ENCODE measurements at regions not wholly inside any gene's neighbourhood (a gene's known extent, or its start where the extent isn't known, plus 50 kb on each side); places are given as distances from the start of the nearest gene placed in this dataset.

DNA sequence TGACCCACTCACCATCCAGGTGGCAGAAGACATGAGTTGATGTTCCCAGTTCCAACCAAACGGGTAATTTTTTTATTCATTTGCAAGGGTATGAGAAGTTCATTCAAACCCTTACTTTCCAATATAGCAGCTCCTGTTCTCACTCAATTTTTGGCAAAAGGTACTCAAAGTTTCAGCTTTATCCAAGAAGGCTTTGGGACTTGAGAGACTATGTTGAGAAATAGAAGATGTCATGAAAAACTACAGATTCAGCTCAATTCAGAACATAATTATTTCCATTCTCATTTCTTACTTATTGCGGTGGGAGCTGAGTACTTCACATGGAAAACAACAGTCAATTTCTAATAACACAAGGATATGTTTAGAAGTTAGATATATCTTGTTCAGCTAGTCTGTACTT, 162.3 kb downstream of the FNDC1 start:
- TF ChIP-seq, protein P1, sequence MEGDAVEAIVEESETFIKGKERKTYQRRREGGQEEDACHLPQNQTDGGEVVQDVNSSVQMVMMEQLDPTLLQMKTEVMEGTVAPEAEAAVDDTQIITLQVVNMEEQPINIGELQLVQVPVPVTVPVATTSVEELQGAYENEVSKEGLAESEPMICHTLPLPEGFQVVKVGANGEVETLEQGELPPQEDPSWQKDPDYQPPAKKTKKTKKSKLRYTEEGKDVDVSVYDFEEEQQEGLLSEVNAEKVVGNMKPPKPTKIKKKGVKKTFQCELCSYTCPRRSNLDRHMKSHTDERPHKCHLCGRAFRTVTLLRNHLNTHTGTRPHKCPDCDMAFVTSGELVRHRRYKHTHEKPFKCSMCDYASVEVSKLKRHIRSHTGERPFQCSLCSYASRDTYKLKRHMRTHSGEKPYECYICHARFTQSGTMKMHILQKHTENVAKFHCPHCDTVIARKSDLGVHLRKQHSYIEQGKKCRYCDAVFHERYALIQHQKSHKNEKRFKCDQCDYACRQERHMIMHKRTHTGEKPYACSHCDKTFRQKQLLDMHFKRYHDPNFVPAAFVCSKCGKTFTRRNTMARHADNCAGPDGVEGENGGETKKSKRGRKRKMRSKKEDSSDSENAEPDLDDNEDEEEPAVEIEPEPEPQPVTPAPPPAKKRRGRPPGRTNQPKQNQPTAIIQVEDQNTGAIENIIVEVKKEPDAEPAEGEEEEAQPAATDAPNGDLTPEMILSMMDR (conservative IDR thresholded peaks at IDR 0.05) = no peak
- no peak for DNase-seq
- H3K23me2 ChIP-seq (ENCODE audit: insufficient read length, low read depth, low read length, poor library complexity, severe bottlenecking) = no peaks in the 10 kb centered on the region
- no peak overlapping the region for H3K23ac ChIP-seq (ENCODE audit: insufficient read length, low read depth, low read length)
- H3K4ac ChIP-seq (ENCODE audit: low read depth, low read length) = no peak overlapping the region
- H2BK20ac ChIP-seq (ENCODE audit: low read depth, low read length, poor library complexity, severe bottlenecking) = no peak overlapping the region
- H3K27me3 ChIP-seq (ENCODE audit: insufficient read depth, low read length) = no peaks in the 10 kb centered on the region
- no CpG with 5 or more reads among the region's 2 CpGs for WGBS (ENCODE audit: extremely low coverage, insufficient read length, low lambda C conversion rate)
- no peak overlapping the region for H3K18ac ChIP-seq (ENCODE audit: insufficient read length, low read depth, low read length)
- H4K5ac ChIP-seq (ENCODE audit: insufficient read length, low read depth, low read length) = no peak overlapping the region
- H3T11ph ChIP-seq (ENCODE audit: low read length) = no peak overlapping the region
- no peak overlapping the region for H3K4me2 ChIP-seq (ENCODE audit: insufficient read depth, insufficient read length, low read length)
- no peaks in the 10 kb centered on the region for H4K20me1 ChIP-seq (ENCODE audit: control insufficient read depth, insufficient read depth, insufficient read length)
- Mint-ChIP-seq H3K4me3 (no peak overlapping the region), H3K27ac (no peak overlapping the region), H3K27me3 (ENCODE audit: low read depth) (peaks cover 6% of the 10 kb centered on the region), H3K4me1 (no peaks in the 10 kb centered on the region), H3K36me3 (ENCODE audit: insufficient read depth in 1 of 3, low read depth in 3 of 3) (0 out of 7 replicates have a peak, but pooled peaks cover 2 to 5% (median 4%) of the 10 kb centered on the region in 3 experiments), H3K9me3 (peaks cover 36 to 62% of the 10 kb centered on the region in 2 experiments)
- H3K9ac ChIP-seq (ENCODE audit: extremely low read depth, insufficient read length, low read length) = no peak overlapping the region
- H3K27ac ChIP-seq (ENCODE audit: insufficient read length, low read depth, low read length) = no peak overlapping the region
- H3K9me3 ChIP-seq (ENCODE audit: control insufficient read depth, low read depth, low read length) = peaks cover 6% of the 10 kb centered on the region
- H3K14ac ChIP-seq (ENCODE audit: insufficient read depth, low read length) = no peak overlapping the region
- no peak overlapping the region for H4K8ac ChIP-seq (replicated peaks; ENCODE audit: insufficient read length, low read depth, low read length)
- H2BK12ac ChIP-seq (ENCODE audit: insufficient read length, low read depth, low read length) = no peak overlapping the region
- no peak overlapping the region for H2AFZ ChIP-seq (ENCODE audit: low read length)
- H3K4me1 ChIP-seq (ENCODE audit: insufficient read depth, low read length) = no peaks in the 10 kb centered on the region
- H2BK120ac ChIP-seq (ENCODE audit: low read depth, low read length, poor library complexity, severe bottlenecking) = no peak overlapping the region
- H2AK5ac ChIP-seq (ENCODE audit: insufficient read length, low read length) = no peak overlapping the region
- H3K79me2 ChIP-seq (ENCODE audit: insufficient read depth, low read length) = no peaks in the 10 kb centered on the region
- H2BK15ac ChIP-seq (ENCODE audit: low read depth, low read length) = no peak overlapping the region
- H4K91ac ChIP-seq (ENCODE audit: insufficient read length, low read depth, low read length) = no peak overlapping the region
- no peaks in the 10 kb centered on the region for H3K79me1 ChIP-seq (ENCODE audit: insufficient read depth, low read depth, low read length, poor library complexity, severe bottlenecking)
- H2BK5ac ChIP-seq (ENCODE audit: insufficient read length, low read length) = no peak overlapping the region
- no peak overlapping the region for H3K56ac ChIP-seq (ENCODE audit: insufficient read length, low read depth, low read length)

All from H9 (cell line).